Body of pancreas (tissue), 4 donors: ENCODE measurements at regions not wholly inside any gene's neighbourhood (a gene's known extent, or its start where the extent isn't known, plus 50 kb on each side); places are given as distances from the start of the nearest gene placed in this dataset.

ENCODE experiments used
- POLR2A ChIP-seq, 3 donors: fragments of 450-650 bp; IDR thresholded peaks; one replicate each; pipeline ENCODE4 v1.6.1; 2016; ENCODE audit warnings: antibody characterized with exemption in 3 of 3, mild to moderate bottlenecking in 2 of 3
- TF ChIP-seq, protein P1 (sequence below), 7 experiments: fragments of 450-650 bp in 4 of 7; fragments of 200-600 bp in 3 of 7; sonication (generic) in 3 of 7; IDR thresholded peaks; one replicate each; pipeline ENCODE4 v1.5.1; 2016 to 2019; ENCODE audit warnings: antibody characterized with exemption in 7 of 7

DNA sequence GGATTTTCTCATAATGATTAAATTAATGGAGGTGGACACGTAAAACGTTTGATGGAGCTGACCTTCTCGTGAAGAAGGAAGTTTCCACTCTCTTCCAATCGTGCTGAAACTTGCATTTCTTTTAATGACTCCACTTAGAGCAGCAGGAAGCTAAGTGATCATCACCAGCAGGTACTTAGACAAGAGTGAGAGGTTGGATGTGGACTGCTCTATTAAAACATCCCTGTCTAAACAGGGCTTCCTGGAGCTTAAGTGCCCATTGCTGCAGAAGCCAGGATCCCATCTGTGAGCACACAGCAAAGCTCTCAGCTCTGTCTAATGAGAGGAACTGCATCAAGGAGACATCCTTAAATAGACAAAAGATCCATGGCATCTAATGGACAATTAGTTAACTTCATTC lies 1539.5 kb upstream of the CELF4 start:
- TF ChIP-seq, protein P1, sequence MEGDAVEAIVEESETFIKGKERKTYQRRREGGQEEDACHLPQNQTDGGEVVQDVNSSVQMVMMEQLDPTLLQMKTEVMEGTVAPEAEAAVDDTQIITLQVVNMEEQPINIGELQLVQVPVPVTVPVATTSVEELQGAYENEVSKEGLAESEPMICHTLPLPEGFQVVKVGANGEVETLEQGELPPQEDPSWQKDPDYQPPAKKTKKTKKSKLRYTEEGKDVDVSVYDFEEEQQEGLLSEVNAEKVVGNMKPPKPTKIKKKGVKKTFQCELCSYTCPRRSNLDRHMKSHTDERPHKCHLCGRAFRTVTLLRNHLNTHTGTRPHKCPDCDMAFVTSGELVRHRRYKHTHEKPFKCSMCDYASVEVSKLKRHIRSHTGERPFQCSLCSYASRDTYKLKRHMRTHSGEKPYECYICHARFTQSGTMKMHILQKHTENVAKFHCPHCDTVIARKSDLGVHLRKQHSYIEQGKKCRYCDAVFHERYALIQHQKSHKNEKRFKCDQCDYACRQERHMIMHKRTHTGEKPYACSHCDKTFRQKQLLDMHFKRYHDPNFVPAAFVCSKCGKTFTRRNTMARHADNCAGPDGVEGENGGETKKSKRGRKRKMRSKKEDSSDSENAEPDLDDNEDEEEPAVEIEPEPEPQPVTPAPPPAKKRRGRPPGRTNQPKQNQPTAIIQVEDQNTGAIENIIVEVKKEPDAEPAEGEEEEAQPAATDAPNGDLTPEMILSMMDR (IDR thresholded peaks at IDR 0.05): no peak
- no peak for TF ChIP-seq POLR2A (IDR thresholded peaks at IDR 0.05)
